ENCODE measurements at regions not wholly inside any gene's neighbourhood (a gene's known extent, or its start where the extent isn't known, plus 50 kb on each side); places are given as distances from the start of the nearest gene placed in this dataset.

DNA sequence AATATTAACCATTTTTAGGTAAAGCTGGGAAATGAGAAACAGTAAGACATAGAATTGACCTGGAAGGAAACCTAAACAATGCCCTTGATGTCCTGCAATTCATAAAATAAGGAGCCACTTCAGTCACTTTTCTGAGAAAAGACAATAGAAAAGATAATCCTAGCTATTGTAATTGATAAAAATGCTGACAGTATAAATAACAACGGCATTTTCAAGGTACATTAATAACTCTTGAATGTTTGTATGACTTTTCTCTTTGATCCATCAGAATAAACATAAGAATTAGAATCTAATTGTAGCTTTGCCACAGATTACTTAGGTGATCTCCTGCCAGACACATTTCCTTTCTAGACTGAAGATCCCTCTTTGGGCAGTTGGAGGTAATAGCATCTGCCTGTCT, 719.5 kb downstream of the SLC4A3 start:
- Histone ChIP-seq H3K36me3 (ENCODE audit: control insufficient read depth in 1 of 2, insufficient read depth in 2 of 2, low read depth in 1 of 2, low read length in 2 of 2) (no peaks in the 10 kb centered on the region), H3K4ac (ENCODE audit: low read depth in 1 of 2, low read length in 2 of 2) (no peak overlapping the region), H2AK5ac (ENCODE audit: low read length, severe bottlenecking) (no peak overlapping the region), H3K27ac (ENCODE audit: low read length, poor library complexity, severe bottlenecking) (no peak overlapping the region), H4K91ac (ENCODE audit: low read length) (no peak overlapping the region), H2BK12ac (ENCODE audit: low read length in 2 of 2) (no peak overlapping the region), H3K9ac (ENCODE audit: low read length) (no peak overlapping the region), H2BK15ac (ENCODE audit: low read depth, poor library complexity, severe bottlenecking) (no peak overlapping the region), H2BK120ac (ENCODE audit: low read depth, low read length) (no peak overlapping the region), H3K23ac (ENCODE audit: low read length in 2 of 2) (no peak overlapping the region), H3K14ac (ENCODE audit: low read length in 2 of 2) (no peak overlapping the region), H3K4me3 (ENCODE audit: insufficient read depth in 1 of 2, low read depth in 1 of 2, low read length in 2 of 2) (no peak overlapping the region), H4K8ac (ENCODE audit: low read length) (no peak overlapping the region), H3K9me3 (ENCODE audit: control insufficient read depth, low read length) (no peaks in the 10 kb centered on the region), H3K4me2 (ENCODE audit: low read length, poor library complexity, severe bottlenecking) (no peak overlapping the region), H3K18ac (ENCODE audit: low read depth in 1 of 2, low read length in 2 of 2) (no peak overlapping the region), H3K27me3 (ENCODE audit: control insufficient read depth in 1 of 2, insufficient read depth in 1 of 2, low read length in 2 of 2) (no peaks in the 10 kb centered on the region), H3K79me1 (replicated peaks; ENCODE audit: low read length, poor library complexity, severe bottlenecking) (no peaks in the 10 kb centered on the region), H3K4me1 (ENCODE audit: control insufficient read depth, insufficient read depth, low read depth, low read length) (no peaks in the 10 kb centered on the region), H2AFZ (ENCODE audit: low read depth, low read length) (no peak overlapping the region), H2BK5ac (ENCODE audit: low read depth, low read length, poor library complexity, severe bottlenecking) (no peak overlapping the region)
- no CpG with 5 or more reads among the region's 1 CpG for WGBS
- no peak for DNase-seq

DNA sequence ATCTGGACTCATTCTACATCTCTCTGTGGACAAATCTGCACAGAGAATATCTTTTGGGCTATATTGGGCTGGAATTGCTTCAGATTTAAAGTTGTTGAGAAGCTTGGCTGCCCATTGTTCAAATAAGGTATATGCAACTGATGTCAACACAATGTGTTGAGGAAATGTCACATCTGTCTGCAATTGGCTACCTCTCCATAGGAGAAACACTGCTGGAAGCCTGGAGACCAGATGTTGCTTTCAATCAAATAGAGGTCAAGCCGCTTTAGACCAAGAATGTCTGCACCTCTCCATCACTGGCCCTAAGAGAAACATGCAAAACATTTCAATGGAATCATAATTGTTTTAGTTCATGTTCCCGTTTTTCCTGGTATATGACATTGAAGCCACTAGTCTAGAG, 720.2 kb downstream of the SLC4A3 start:
- Histone ChIP-seq H4K91ac (ENCODE audit: low read length) (no peak overlapping the region), H2BK15ac (ENCODE audit: low read depth, poor library complexity, severe bottlenecking) (no peak overlapping the region), H3K27ac (ENCODE audit: low read length, poor library complexity, severe bottlenecking) (no peak overlapping the region), H3K79me1 (replicated peaks; ENCODE audit: low read length, poor library complexity, severe bottlenecking) (no peaks in the 10 kb centered on the region), H3K4ac (ENCODE audit: low read depth in 1 of 2, low read length in 2 of 2) (no peak overlapping the region), H2BK120ac (ENCODE audit: low read depth, low read length) (no peak overlapping the region), H3K14ac (ENCODE audit: low read length in 2 of 2) (no peak overlapping the region), H3K4me2 (ENCODE audit: low read length, poor library complexity, severe bottlenecking) (no peak overlapping the region), H3K36me3 (ENCODE audit: control insufficient read depth in 1 of 2, insufficient read depth in 2 of 2, low read depth in 1 of 2, low read length in 2 of 2) (no peaks in the 10 kb centered on the region), H3K9me3 (ENCODE audit: control insufficient read depth, low read length) (no peaks in the 10 kb centered on the region), H3K9ac (ENCODE audit: low read length) (no peak overlapping the region), H3K4me1 (ENCODE audit: control insufficient read depth, insufficient read depth, low read depth, low read length) (no peaks in the 10 kb centered on the region), H3K23ac (ENCODE audit: low read length in 2 of 2) (no peak overlapping the region), H4K8ac (ENCODE audit: low read length) (no peak overlapping the region), H2BK5ac (ENCODE audit: low read depth, low read length, poor library complexity, severe bottlenecking) (no peak overlapping the region), H2AK5ac (ENCODE audit: low read length, severe bottlenecking) (no peak overlapping the region), H3K4me3 (ENCODE audit: insufficient read depth in 1 of 2, low read depth in 1 of 2, low read length in 2 of 2) (no peak overlapping the region), H3K27me3 (ENCODE audit: control insufficient read depth in 1 of 2, insufficient read depth in 1 of 2, low read length in 2 of 2) (no peaks in the 10 kb centered on the region), H2BK12ac (ENCODE audit: low read length in 2 of 2) (no peak overlapping the region), H2AFZ (ENCODE audit: low read depth, low read length) (no peak overlapping the region), H3K18ac (ENCODE audit: low read depth in 1 of 2, low read length in 2 of 2) (no peak overlapping the region)
- 88% methylated on average over 2 of the region's 2 CpGs for WGBS
- DNase-seq: no peak

DNA sequence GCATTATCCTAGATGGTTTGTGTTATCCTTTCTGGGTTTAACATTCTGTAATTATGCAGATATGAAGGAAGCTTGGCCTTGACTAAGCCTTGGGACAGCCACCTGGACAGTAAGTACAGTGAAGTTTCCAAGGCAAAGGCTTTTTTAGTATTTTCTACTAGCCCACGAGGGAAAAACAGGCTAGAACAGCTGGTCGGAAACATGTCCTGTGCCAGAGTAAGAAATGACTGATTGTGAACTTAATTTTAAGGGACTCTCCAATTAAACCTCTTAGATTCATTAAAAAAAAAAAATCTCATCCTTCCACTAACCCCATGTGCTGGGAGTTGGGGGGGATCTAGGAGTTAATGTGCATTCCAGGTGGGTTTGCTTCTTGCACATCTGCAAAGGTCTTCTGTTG, 720.8 kb downstream of the SLC4A3 start:
- Histone ChIP-seq H3K23ac (ENCODE audit: low read length in 2 of 2) (no peak overlapping the region), H2BK15ac (ENCODE audit: low read depth, poor library complexity, severe bottlenecking) (no peak overlapping the region), H3K9me3 (ENCODE audit: control insufficient read depth, low read length) (no peaks in the 10 kb centered on the region), H3K4ac (ENCODE audit: low read depth in 1 of 2, low read length in 2 of 2) (no peak overlapping the region), H3K18ac (ENCODE audit: low read depth in 1 of 2, low read length in 2 of 2) (no peak overlapping the region), H3K27me3 (ENCODE audit: control insufficient read depth in 1 of 2, insufficient read depth in 1 of 2, low read length in 2 of 2) (no peaks in the 10 kb centered on the region), H2AFZ (ENCODE audit: low read depth, low read length) (no peak overlapping the region), H3K4me1 (ENCODE audit: control insufficient read depth, insufficient read depth, low read depth, low read length) (no peaks in the 10 kb centered on the region), H2BK5ac (ENCODE audit: low read depth, low read length, poor library complexity, severe bottlenecking) (no peak overlapping the region), H2AK5ac (ENCODE audit: low read length, severe bottlenecking) (no peak overlapping the region), H3K36me3 (ENCODE audit: control insufficient read depth in 1 of 2, insufficient read depth in 2 of 2, low read depth in 1 of 2, low read length in 2 of 2) (no peaks in the 10 kb centered on the region), H4K8ac (ENCODE audit: low read length) (no peak overlapping the region), H2BK12ac (ENCODE audit: low read length in 2 of 2) (no peak overlapping the region), H3K79me1 (replicated peaks; ENCODE audit: low read length, poor library complexity, severe bottlenecking) (no peaks in the 10 kb centered on the region), H3K9ac (ENCODE audit: low read length) (no peak overlapping the region), H3K4me2 (ENCODE audit: low read length, poor library complexity, severe bottlenecking) (no peak overlapping the region), H3K4me3 (ENCODE audit: insufficient read depth in 1 of 2, low read depth in 1 of 2, low read length in 2 of 2) (no peak overlapping the region), H3K14ac (ENCODE audit: low read length in 2 of 2) (no peak overlapping the region), H2BK120ac (ENCODE audit: low read depth, low read length) (no peak overlapping the region), H3K27ac (ENCODE audit: low read length, poor library complexity, severe bottlenecking) (no peak overlapping the region), H4K91ac (ENCODE audit: low read length) (no peak overlapping the region)
- DNase-seq: no peak
- WGBS: no CpG with 5 or more reads among the region's 2 CpGs

GRCh38 chr2:220353897-220354296, 726.5 kb downstream of the SLC4A3 start:
- no peak overlapping the region for H3K9ac ChIP-seq (ENCODE audit: low read length)
- H4K91ac ChIP-seq (ENCODE audit: low read length): no peak overlapping the region
- no peak overlapping the region for H3K14ac ChIP-seq (ENCODE audit: low read length in 2 of 2)
- H2BK15ac ChIP-seq (ENCODE audit: low read depth, poor library complexity, severe bottlenecking): no peak overlapping the region
- H3K4me2 ChIP-seq (ENCODE audit: low read length, poor library complexity, severe bottlenecking): no peak overlapping the region
- H3K27ac ChIP-seq (ENCODE audit: low read length, poor library complexity, severe bottlenecking): no peak overlapping the region
- no peak overlapping the region for H3K18ac ChIP-seq (ENCODE audit: low read depth in 1 of 2, low read length in 2 of 2)
- no peak overlapping the region for H2BK5ac ChIP-seq (ENCODE audit: low read depth, low read length, poor library complexity, severe bottlenecking)
- no peak overlapping the region for H2AK5ac ChIP-seq (ENCODE audit: low read length, severe bottlenecking)
- no peak overlapping the region for H3K23ac ChIP-seq (ENCODE audit: low read length in 2 of 2)
- H4K8ac ChIP-seq (ENCODE audit: low read length): no peak overlapping the region
- no peaks in the 10 kb centered on the region for H3K36me3 ChIP-seq (ENCODE audit: control insufficient read depth in 1 of 2, insufficient read depth in 2 of 2, low read depth in 1 of 2, low read length in 2 of 2)
- no peak overlapping the region for H2BK12ac ChIP-seq (ENCODE audit: low read length in 2 of 2)
- no peaks in the 10 kb centered on the region for H3K79me1 ChIP-seq (replicated peaks; ENCODE audit: low read length, poor library complexity, severe bottlenecking)
- H3K4me3 ChIP-seq (ENCODE audit: insufficient read depth in 1 of 2, low read depth in 1 of 2, low read length in 2 of 2): no peak overlapping the region
- H3K4me1 ChIP-seq (ENCODE audit: control insufficient read depth, insufficient read depth, low read depth, low read length): no peaks in the 10 kb centered on the region
- DNase-seq: peak; percentile 29
- no peak overlapping the region for H3K4ac ChIP-seq (ENCODE audit: low read depth in 1 of 2, low read length in 2 of 2)
- H3K9me3 ChIP-seq (ENCODE audit: control insufficient read depth, low read length): no peaks in the 10 kb centered on the region
- H2AFZ ChIP-seq (ENCODE audit: low read depth, low read length): no peak overlapping the region
- no peaks in the 10 kb centered on the region for H3K27me3 ChIP-seq (ENCODE audit: control insufficient read depth in 1 of 2, insufficient read depth in 1 of 2, low read length in 2 of 2)
- H2BK120ac ChIP-seq (ENCODE audit: low read depth, low read length): no peak overlapping the region

Data from mesenchymal stem cell (in vitro differentiated cells and primary cell).